ENCODE measurements at regions not wholly inside any gene's neighbourhood (a gene's known extent, or its start where the extent isn't known, plus 50 kb on each side); places are given as distances from the start of the nearest gene placed in this dataset.

- TF ChIP-seq CTCF (conservative IDR thresholded peaks at IDR 0.05), result no peak
- no peak for TF ChIP-seq EZH2 (IDR thresholded peaks at IDR 0.05; ENCODE audit: low read depth)
Observed at GRCh38 chr5:68066277-68066955, 149.1 kb upstream of the PIK3R1 start.
